PFSK-1 (cell line): ENCODE measurements at regions not wholly inside any gene's neighbourhood (a gene's known extent, or its start where the extent isn't known, plus 50 kb on each side); places are given as distances from the start of the nearest gene placed in this dataset.

ENCODE experiments used
- FOXP2 ChIP-seq: optimal IDR thresholded peaks from 2 replicates; pipeline ENCODE3; 2011; ENCODE audit warnings: borderline replicate concordance, control low read depth, inconsistent platforms; ENCODE audit not compliant: insufficient read depth; ENCODE audit errors: extremely low read length, extremely low read depth
- POLR2AphosphoS5 ChIP-seq: IDR thresholded peaks from 2 replicates; pipeline ENCODE4 v1.6.1; 2012; ENCODE audit warnings: low read depth, mild to moderate bottlenecking, control low read depth, low read length, moderate library complexity
- SIN3A ChIP-seq: IDR thresholded peaks from 2 replicates; pipeline ENCODE4 v1.6.1; 2012; ENCODE audit warnings: mild to moderate bottlenecking, low read length, moderate library complexity, borderline replicate concordance; ENCODE audit not compliant: insufficient read depth
- TAF1 ChIP-seq: IDR thresholded peaks from 2 replicates; pipeline ENCODE4 v1.6.1; 2012; ENCODE audit warnings: low read length, control low read depth, borderline replicate concordance; ENCODE audit not compliant: insufficient read depth
- TF ChIP-seq, protein P1 (sequence below), 2 experiments: IDR thresholded peaks; 2 replicates each; pipeline versions ENCODE4 v1.6.1 to v1.8.0; 2011 to 2012; ENCODE audit warnings: low read depth in 2 of 2, low read length in 2 of 2, control low read depth in 1 of 2, inconsistent platforms in 1 of 2, mild to moderate bottlenecking in 1 of 2, moderate library complexity in 1 of 2; ENCODE audit not compliant: insufficient read depth in 1 of 2

- TF ChIP-seq FOXP2: no peak
- no peak for TF ChIP-seq SIN3A
- TF ChIP-seq POLR2AphosphoS5: no peak
Measured at GRCh38 chr6:148151896-148152643, 190.6 kb upstream of the SASH1 start.

- TF ChIP-seq, protein P1, sequence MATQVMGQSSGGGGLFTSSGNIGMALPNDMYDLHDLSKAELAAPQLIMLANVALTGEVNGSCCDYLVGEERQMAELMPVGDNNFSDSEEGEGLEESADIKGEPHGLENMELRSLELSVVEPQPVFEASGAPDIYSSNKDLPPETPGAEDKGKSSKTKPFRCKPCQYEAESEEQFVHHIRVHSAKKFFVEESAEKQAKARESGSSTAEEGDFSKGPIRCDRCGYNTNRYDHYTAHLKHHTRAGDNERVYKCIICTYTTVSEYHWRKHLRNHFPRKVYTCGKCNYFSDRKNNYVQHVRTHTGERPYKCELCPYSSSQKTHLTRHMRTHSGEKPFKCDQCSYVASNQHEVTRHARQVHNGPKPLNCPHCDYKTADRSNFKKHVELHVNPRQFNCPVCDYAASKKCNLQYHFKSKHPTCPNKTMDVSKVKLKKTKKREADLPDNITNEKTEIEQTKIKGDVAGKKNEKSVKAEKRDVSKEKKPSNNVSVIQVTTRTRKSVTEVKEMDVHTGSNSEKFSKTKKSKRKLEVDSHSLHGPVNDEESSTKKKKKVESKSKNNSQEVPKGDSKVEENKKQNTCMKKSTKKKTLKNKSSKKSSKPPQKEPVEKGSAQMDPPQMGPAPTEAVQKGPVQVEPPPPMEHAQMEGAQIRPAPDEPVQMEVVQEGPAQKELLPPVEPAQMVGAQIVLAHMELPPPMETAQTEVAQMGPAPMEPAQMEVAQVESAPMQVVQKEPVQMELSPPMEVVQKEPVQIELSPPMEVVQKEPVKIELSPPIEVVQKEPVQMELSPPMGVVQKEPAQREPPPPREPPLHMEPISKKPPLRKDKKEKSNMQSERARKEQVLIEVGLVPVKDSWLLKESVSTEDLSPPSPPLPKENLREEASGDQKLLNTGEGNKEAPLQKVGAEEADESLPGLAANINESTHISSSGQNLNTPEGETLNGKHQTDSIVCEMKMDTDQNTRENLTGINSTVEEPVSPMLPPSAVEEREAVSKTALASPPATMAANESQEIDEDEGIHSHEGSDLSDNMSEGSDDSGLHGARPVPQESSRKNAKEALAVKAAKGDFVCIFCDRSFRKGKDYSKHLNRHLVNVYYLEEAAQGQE (IDR thresholded peaks at IDR 0.05; ENCODE audit: insufficient read depth in 1 of 2, low read depth in 2 of 2, low read length in 2 of 2): no peak
- TF ChIP-seq FOXP2 (no peak), POLR2AphosphoS5 (no peak), SIN3A (no peak), TAF1 (no peak)
Measured at GRCh38 chr6:148154668-148155067, 188.0 kb upstream of the SASH1 start.

DNA sequence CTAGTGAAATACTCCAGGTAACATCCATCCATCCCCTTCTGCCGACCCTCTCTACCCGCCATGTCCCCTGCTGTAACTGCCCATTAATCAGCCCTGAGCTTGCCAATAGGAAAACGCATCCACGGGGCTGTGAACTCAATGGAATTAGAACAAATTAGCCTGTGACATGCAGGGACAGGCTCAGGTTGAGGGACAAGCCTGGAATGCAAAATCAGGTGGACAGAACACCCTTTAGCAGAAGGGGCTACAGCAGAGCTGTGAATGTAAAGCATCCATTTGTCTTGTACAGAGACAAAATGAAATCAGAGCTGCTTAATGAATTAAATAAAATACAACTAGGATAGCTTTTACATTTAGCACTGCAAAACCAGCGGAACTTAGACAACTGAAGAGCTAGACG lies 187.3 kb upstream of the SASH1 start:
- TF ChIP-seq SIN3A (no peak), POLR2AphosphoS5 (no peak), FOXP2 (no peak), TAF1 (no peak)
- TF ChIP-seq, protein P1 (IDR thresholded peaks at IDR 0.05; ENCODE audit: insufficient read depth in 1 of 2, low read depth in 2 of 2, low read length in 2 of 2): no peak

- no peak for TF ChIP-seq TAF1
Measured at GRCh38 chr6:148157841-148158240, 184.8 kb upstream of the SASH1 start.

DNA sequence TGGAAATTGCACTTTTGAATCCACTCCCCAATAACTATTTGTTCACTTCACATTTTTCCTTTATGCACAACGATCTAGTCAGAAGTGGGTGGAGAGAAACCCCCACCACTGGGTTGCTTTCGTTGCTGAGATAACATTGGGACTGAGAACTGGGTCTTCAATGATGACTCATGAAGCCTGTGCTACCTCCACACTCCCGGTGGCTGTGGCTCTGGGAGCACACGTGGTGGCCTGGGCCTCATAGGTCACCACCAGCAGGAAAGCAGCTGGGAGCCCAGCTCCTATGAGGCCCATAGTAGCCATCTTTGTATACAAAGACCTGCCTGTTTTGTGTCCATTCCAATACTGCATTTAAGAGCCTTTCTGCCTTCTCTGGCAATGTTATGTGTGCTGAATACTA lies 178.0 kb upstream of the SASH1 start:
- TF ChIP-seq, protein P1 (IDR thresholded peaks at IDR 0.05; ENCODE audit: insufficient read depth in 1 of 2, low read depth in 2 of 2, low read length in 2 of 2): no peak
- no peak for TF ChIP-seq TAF1

GRCh38 chr6:148166339-148166968 lies 176.2 kb upstream of the SASH1 start:
- TF ChIP-seq POLR2AphosphoS5 (no peak), TAF1 (no peak), FOXP2 (no peak), SIN3A (no peak)
- TF ChIP-seq, protein P1 (IDR thresholded peaks at IDR 0.05; ENCODE audit: insufficient read depth in 1 of 2, low read depth in 2 of 2, low read length in 2 of 2): no peak
